Upper lobe of left lung (tissue), 6 donors: ENCODE measurements at regions not wholly inside any gene's neighbourhood (a gene's known extent, or its start where the extent isn't known, plus 50 kb on each side); places are given as distances from the start of the nearest gene placed in this dataset.
"Not testable (repeated sequence)": the region's sequence is repeated elsewhere in the genome, so short reads cannot be mapped to it uniquely, and the experiment has no call there.

Source experiments
- ATAC-seq, 2 donors: fragments of 200-7000 bp; cut with Tn5 transposase; one replicate each; pipeline ENCODE4 v1.9.1; 2022; ENCODE audit warnings: mild to moderate bottlenecking in 2 of 2, moderate library complexity in 2 of 2; ENCODE audit not compliant: low FRiP score in 2 of 2
- DNase-seq, 2 donors: peaks; one replicate each; pipeline ENCODE4 v3.0.0-alpha.2; 2019 to 2020
- H3K27ac ChIP-seq, 4 donors: fragments of 200-600 bp; sonication (generic); one replicate each; pipeline ENCODE4 v1.5.1; 2016 to 2019
- H3K27me3 ChIP-seq, 4 donors: fragments of 200-600 bp; sonication (generic); one replicate each; pipeline ENCODE4 v1.5.1; 2017 to 2019
- H3K36me3 ChIP-seq, 4 donors: fragments of 200-600 bp; sonication (generic); one replicate each; pipeline ENCODE4 v1.5.1; 2016 to 2019
- H3K4me1 ChIP-seq, 4 donors: fragments of 200-600 bp; sonication (generic); one replicate each; pipeline ENCODE4 v1.5.1; 2018 to 2019
- H3K4me3 ChIP-seq, 4 donors: fragments of 200-600 bp; sonication (generic); one replicate each; pipeline ENCODE4 v1.5.1; 2017 to 2019; ENCODE audit warnings: mild to moderate bottlenecking in 2 of 4, moderate library complexity in 1 of 4
- H3K9me3 ChIP-seq, 4 donors: fragments of 200-600 bp; sonication (generic); one replicate each; pipeline ENCODE4 v1.5.1; 2018 to 2019
- CTCF ChIP-seq, 6 experiments: fragments of 450-650 bp in 4 of 6; fragments of 200-600 bp in 2 of 6; sonication (generic) in 2 of 6; IDR thresholded peaks; one replicate each; pipeline ENCODE4 v1.5.1; 2016 to 2019; ENCODE audit warnings: antibody characterized with exemption in 6 of 6
- EP300 ChIP-seq, 4 donors: sonication (generic); formaldehyde crosslinking; IDR thresholded peaks; one replicate each; pipeline ENCODE4 v1.5.1; 2017; ENCODE audit warnings: antibody characterized with exemption in 4 of 4, control low read depth in 2 of 4
- POLR2A ChIP-seq, 4 donors: fragments of 450-650 bp; IDR thresholded peaks; one replicate each; pipeline ENCODE4 v1.5.1; 2016 to 2017; ENCODE audit warnings: antibody characterized with exemption in 4 of 4, mild to moderate bottlenecking in 2 of 4
- POLR2AphosphoS5 ChIP-seq, 2 donors: sonication (generic); formaldehyde crosslinking; IDR thresholded peaks; one replicate each; pipeline ENCODE4 v1.5.1; 2017; ENCODE audit warnings: antibody characterized with exemption in 2 of 2
- WGBS, 2 donors: methylation state at CpG; one replicate each; pipeline ENCODE4 v1.1.5; 2017 to 2018; 5-methylcytosine and 5-hydroxymethylcytosine counted together
- donor health status: DM: no; HTN: no; CAD: no; lungs with moderate emphysema.
- donor health status: DM: no; HTN: yes; CAD: no; lungs with severe emphysema.

DNA sequence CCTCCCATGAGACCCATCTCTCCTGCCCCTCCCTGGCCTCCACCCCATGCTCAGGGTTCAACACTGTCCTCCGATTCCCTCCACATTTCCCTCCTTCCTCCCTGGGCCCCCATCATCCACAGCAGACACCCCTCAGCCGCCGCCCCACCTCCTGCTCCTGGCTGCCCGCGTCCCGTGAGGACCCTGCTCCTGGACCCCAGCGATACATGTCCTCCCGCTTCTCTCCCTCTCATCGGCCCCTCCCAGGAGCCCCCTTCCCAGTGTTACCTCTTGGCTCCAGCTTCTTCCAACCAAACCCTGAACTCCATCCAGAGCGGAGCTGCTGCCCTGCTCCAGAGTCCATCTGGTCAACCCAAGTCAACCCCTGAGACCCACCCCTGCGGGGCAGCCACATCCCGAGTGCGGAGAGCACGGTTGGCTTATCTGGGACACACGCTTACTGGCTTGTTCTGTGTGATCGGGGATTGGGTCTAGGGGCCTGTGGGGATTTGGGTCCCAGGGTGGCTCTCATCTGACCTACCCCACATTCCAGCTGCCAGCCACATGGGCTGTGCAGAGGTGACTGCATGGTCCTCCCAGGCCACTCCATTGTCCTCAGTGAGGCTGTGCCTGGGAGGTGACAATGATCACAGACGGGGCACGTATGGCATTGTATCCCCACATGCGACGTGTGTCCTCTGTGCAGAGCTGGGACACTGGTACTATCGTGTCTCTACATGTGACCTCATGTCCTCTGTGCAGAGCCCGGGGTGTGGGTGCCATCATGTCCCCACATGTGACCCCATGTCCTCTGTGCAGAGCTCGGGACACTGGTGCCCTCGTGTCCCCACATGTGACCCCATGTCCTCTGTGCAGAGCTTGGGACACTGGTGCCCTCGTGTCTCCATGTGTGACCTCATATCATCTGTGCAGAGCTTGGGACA, 333.6 kb downstream of the ADGRD1 start:
- no peak for ATAC-seq
- Histone ChIP-seq H3K4me1 (no peaks in the 10 kb centered on the region), H3K36me3 (no peaks in the 10 kb centered on the region), H3K4me3 (no peak overlapping the region), H3K27me3 (no peaks in the 10 kb centered on the region), H3K27ac (no peak overlapping the region), H3K9me3 (no peaks in the 10 kb centered on the region)
- peak; percentile 13 to 39 for DNase-seq
- TF ChIP-seq CTCF (IDR thresholded peaks at IDR 0.05) (no peak), POLR2A (IDR thresholded peaks at IDR 0.05) (no peak), POLR2AphosphoS5 (IDR thresholded peaks at IDR 0.05) (no peak), EP300 (IDR thresholded peaks at IDR 0.05) (no peak)
- WGBS, 2 donors: 93 to 94% methylated on average over 13 to 14 of the region's 25 CpGs

- Histone ChIP-seq H3K27me3 (no peaks in the 10 kb centered on the region), H3K9me3 (no peaks in the 10 kb centered on the region), H3K27ac (no peak overlapping the region), H3K4me1 (no peaks in the 10 kb centered on the region), H3K36me3 (no peaks in the 10 kb centered on the region), H3K4me3 (no peak overlapping the region)
- ATAC-seq: no peak
- DNase-seq: peak in 1 of 2 donors; percentile 16
- TF ChIP-seq POLR2A (IDR thresholded peaks at IDR 0.05) (no peak), POLR2AphosphoS5 (IDR thresholded peaks at IDR 0.05) (no peak), CTCF (IDR thresholded peaks at IDR 0.05) (no peak), EP300 (IDR thresholded peaks at IDR 0.05) (no peak)
- 82 to 85% methylated on average over 4 to 23 of the region's 27 CpGs for WGBS, 2 donors
These were observed 334.4 kb downstream of the ADGRD1 start for GRCh38 chr12:131287938-131288764.

DNA sequence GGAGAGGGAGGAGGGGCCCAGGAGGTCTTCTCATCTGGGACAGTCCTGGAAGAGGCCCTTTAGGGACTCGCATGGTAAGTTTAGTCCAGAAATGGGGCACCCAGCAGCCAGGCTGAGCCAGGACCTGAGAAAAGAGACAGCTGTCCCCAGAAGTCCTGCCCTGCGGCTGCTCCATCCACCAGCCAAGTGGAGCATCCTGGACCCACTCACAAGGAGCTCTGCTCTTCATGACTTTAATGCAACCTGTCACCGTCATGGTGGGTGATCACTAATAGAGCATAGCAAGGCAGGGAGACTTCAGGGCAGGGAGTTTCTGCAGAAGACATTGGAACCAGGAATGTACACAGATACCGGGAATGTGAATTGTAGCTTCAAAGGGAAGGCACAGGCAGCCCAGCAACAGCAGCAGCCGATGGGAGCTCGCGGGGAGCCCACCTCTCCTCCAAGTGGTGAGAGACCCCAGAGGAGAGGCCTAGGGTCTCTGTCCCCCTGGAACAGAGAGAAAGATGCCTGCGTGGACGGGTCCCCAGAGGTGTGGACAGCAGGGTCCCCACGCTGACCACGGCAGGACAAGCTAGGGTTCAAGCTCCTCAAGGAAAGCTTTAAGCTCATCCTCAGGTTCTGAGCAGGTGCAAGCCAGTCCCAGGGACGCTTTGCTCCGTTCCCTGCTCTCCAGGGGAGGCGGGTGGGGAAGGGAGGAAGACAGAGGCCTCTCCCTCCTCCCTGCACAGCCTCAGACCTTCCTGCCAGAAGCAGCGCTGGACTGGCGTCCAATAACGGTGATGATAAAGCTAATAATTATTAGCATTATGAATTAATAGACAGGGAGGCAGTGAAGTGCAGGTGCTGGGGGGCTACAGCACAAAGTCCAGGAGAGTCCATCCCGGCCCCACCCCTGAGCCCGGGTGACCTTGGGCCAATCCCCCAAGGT, 335.3 kb downstream of the ADGRD1 start:
- 81 to 88% methylated on average over 17 to 18 of the region's 19 CpGs for WGBS, 2 donors
- H3K27ac ChIP-seq, H3K27me3 ChIP-seq, H3K4me1 ChIP-seq, H3K9me3 ChIP-seq, H3K4me3 ChIP-seq, ATAC-seq, H3K36me3 ChIP-seq: not testable (repeated sequence)
- peak in 1 of 2 donors; percentile 25 for DNase-seq

DNA sequence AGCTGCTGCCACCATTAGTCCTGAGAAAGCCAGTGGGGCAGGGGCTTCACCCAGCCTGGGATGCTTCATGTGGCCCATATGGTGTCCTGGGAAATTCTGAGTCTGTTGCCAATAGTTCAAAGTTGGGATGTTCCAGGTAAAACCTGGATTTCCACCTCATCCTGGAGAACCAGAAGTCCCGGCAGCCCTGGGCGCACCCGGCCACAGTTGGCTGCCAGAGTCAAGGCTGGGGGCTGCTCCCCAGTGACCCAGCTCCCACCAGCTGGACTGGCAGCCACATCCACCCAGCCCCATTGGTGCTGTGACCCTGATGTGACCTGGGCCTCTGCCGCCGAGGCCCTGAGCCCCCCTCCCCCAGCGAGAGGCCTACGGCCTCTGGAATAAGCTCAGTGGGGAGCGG, 336.1 kb downstream of the ADGRD1 start:
- not testable (repeated sequence) for H3K4me3 ChIP-seq, H3K36me3 ChIP-seq, ATAC-seq, H3K4me1 ChIP-seq, H3K27ac ChIP-seq, H3K27me3 ChIP-seq, H3K9me3 ChIP-seq
- 100% methylated on average over 1 of the region's 8 CpGs; no CpG with 5 or more reads in 1 of the 2 donors for WGBS, 2 donors
- DNase-seq: peak; percentile 10 to 61

GRCh38 chr12:131290255-131290959, 336.7 kb downstream of the ADGRD1 start:
- Histone ChIP-seq H3K9me3 (no peaks in the 10 kb centered on the region), H3K4me3 (no peak overlapping the region), H3K4me1 (no peaks in the 10 kb centered on the region), H3K27me3 (no peaks in the 10 kb centered on the region), H3K36me3 (no peaks in the 10 kb centered on the region), H3K27ac (no peak overlapping the region)
- ATAC-seq (no peak), DNase-seq (no peak)
- TF ChIP-seq EP300 (IDR thresholded peaks at IDR 0.05): no peak
- TF ChIP-seq POLR2AphosphoS5 (IDR thresholded peaks at IDR 0.05): no peak
- no peak for TF ChIP-seq POLR2A (IDR thresholded peaks at IDR 0.05)
- no peak for TF ChIP-seq CTCF (IDR thresholded peaks at IDR 0.05)
- 83 to 95% methylated on average over 7 to 10 of the region's 10 CpGs for WGBS, 2 donors

DNA sequence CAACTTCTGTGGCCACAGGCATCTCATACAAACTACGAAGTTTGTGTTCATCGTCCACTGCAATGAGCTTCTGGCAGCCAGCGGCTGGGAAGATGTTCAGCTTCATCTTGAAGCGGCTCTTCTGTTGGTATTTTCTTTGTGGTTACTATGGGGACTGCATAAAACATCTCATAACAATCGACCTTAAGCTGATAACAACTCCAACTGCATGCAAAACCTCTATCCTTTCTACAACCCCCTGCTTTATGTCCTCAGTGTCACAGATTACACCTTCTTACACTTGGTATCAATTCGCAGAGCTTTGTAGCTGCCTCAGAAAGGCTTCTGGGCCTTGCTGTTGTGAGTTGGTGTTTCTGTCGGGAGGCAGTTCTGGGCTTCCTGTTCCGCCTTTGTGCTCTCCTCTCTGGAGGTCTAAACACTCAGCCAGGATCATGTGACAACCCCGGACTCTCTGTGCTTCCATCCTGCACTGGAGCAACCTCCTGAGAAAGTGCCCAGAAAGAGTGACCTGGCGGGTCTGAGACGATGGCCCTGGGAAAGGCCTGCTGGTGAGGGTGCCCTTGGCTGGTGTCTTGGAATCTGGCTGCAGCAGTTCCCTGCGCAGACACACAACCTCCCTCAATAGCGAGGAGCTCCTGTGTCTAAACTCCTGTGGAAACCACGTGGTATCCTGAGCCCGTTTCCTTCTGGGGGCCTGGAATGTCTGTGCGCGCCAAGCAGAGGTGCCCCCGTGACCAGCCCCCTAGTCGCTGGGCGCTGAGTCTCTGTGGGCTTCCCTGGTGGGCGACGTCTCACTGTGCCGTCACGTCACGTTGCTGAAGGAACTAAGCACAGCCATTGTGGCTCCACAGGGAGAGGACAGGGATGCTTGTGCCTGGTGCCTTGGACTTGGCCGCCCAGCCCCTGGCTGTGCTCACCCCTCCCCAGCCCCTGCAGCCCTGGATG, 339.6 kb downstream of the ADGRD1 start:
- not testable (repeated sequence) for H3K9me3 ChIP-seq, H3K4me3 ChIP-seq, ATAC-seq, H3K4me1 ChIP-seq, H3K27me3 ChIP-seq, H3K36me3 ChIP-seq, H3K27ac ChIP-seq
- peak in 1 of 2 donors; percentile 33 for DNase-seq
- 73 to 74% methylated on average over 16 to 26 of the region's 26 CpGs for WGBS, 2 donors

DNA sequence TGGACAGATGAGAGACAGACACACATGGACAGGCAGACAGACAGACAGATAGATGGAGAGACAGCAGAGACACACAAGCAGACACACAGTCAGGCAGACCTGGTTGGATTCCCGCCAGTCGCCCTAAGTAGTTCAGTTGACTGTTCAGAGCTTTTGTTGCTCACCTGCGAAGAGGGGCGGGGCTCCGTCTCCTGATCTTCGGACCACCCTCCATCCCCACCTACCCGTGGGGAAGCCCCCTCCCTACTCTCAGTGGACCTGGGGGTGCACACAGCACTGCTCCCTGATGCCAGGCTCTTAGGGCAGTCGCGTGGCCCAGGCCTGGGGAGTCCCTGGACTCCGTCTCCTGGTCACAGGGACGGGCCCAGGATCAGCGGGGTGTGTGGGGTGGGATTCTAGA, 341.0 kb downstream of the ADGRD1 start:
- H3K4me3 ChIP-seq, H3K9me3 ChIP-seq, H3K36me3 ChIP-seq, H3K4me1 ChIP-seq, H3K27me3 ChIP-seq, H3K27ac ChIP-seq, DNase-seq, ATAC-seq: not testable (repeated sequence)
- WGBS, 2 donors: 89 to 92% methylated on average over 8 to 12 of the region's 12 CpGs
